ENCODE measurements at regions not wholly inside any gene's neighbourhood (a gene's known extent, or its start where the extent isn't known, plus 50 kb on each side); places are given as distances from the start of the nearest gene placed in this dataset.
"Not testable (repeated sequence)": the region's sequence is repeated elsewhere in the genome, so short reads cannot be mapped to it uniquely, and the experiment has no call there.

- DNase-seq (ENCODE audit: low read depth in 4 of 4, low spot score in 3 of 4) = no peak
These were observed 109.4 kb downstream of the C5orf15 start for GRCh38 chr5:133859073-133859472.

GRCh38 chr5:133857595-133858313, 110.7 kb downstream of the C5orf15 start:
- DNase-seq (ENCODE audit: low read depth in 4 of 4, low spot score in 3 of 4) = not testable (repeated sequence)

GRCh38 chr5:133854554-133854953, 113.9 kb downstream of the C5orf15 start:
- DNase-seq (ENCODE audit: low read depth in 4 of 4, low spot score in 3 of 4) = no peak

GRCh38 chr5:133853646-133854365, 114.6 kb downstream of the C5orf15 start:
- DNase-seq (ENCODE audit: low read depth in 4 of 4, low spot score in 3 of 4) = no peak

- DNase-seq (ENCODE audit: low read depth in 4 of 4, low spot score in 3 of 4) = no peak
These were observed 116.9 kb downstream of the C5orf15 start for GRCh38 chr5:133851521-133851920.

DNA sequence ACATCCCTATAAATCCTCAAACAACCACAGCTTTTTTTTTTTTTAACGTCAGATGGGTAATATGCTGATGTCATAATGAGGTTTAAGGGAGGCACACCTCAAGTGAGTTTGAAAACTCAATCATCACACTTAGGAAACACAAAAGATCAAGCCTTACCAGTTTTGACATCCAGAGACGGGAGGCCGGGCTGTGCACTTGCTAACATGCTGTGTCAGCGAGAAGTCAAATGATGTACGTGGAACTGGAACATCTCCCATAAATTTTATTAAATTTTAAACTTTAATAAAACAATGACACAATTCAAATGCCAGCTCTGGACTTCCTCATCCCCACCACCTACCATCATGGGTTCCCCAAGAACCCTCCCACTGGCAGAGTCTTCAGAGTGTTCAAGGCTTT, 117.6 kb downstream of the C5orf15 start:
- no peak for DNase-seq (ENCODE audit: low read depth in 4 of 4, low spot score in 3 of 4)

DNA sequence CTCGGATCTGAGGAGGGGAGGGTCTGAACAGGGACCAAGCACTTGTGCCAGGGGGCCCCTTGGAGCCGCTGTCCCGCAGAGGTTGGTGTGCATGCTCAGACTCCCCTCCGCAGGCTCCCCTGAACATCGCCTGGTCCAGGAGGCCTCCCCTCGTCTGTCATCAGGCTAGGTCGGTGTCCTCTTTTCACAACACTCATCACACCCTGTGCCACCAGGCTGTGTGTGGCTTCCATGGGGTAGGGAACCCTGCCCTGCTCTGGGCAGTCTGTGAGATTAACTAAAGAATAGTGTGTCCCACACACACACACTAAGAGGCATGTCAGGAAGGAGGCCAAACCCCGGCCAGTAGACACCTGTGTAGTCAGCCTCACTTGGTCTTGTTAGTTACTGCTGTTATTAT, 119.3 kb downstream of the C5orf15 start:
- DNase-seq (ENCODE audit: low read depth in 4 of 4, low spot score in 3 of 4) = no peak

- no peak for DNase-seq (ENCODE audit: low read depth in 4 of 4, low spot score in 3 of 4)
These were observed 120.0 kb downstream of the C5orf15 start for GRCh38 chr5:133848341-133848811.

DNA sequence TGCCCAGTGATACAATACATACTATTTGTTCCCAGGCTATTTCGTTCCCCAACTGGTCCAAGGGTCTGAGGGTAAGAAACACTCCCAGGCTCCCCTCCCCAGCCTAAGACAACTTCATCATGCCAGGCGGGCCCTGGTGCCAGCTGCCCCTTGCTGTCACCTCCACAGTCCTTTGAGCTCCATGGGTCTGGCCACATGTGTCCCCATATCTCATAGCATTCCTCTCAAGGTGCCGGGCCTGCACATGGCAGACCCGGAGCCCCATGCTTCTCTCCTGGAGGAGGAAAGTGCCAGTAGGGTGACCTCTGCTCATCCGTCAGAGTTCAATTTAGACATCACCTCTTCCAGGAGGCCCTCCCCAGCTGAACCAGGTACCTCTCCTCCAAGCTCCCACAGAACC, 120.5 kb downstream of the C5orf15 start:
- DNase-seq (ENCODE audit: low read depth in 4 of 4, low spot score in 3 of 4) = no peak

DNA sequence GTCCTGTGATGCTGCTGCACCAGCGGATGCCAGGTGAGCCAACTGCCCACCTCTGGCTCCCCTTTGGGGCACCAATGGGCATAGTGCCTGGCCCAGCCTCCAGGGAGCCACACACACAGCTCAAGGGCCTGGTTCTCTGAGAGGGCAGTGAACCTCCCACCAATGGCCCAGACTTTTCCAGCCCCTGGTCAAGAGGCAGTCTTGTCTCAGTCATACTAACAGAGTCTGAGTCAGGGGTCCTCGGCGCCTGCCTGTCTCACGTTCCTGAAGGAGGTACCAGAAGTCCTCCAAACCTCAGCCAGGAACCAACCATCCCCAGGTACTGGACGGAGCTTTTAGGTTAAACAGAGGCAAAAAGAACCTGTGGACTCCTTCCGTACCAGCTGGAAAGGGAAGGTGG, 121.1 kb downstream of the C5orf15 start:
- DNase-seq (ENCODE audit: low read depth in 4 of 4, low spot score in 3 of 4) = no peak

DNA sequence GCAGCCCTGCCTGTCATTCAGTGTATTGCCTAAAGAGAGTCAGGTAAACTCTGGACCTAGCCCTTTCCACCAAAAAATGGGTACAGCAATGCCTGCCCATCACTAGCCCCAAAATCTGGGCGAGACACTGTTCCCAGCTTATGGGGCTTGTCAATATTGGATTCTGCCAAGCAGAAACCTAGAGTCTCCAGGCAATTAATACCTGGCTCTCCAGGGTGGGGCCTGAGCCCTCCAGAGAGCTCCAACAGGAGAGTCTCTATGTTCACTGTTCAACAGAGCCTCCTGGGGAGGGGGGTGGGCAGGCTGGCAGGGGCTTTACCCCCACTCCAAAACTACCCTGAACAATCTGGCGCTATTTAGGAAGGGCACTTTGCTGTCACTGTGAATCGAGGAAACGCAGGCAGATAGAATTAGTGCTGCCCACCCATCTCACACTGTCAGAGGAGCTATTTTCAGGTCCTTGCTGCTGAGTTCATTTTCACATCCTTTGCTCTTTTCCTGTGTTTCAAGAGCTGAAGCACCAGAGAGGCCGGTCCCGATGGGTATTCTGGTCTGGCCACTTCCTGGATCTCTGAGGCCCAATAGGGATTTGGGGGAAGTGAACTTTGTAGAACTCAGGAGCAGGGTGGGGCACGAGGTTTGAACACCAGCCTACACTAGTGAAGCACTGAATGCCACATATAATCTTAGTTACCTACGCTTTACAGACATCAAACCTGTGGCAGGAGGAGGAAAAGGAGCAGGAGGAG, 121.8 kb downstream of the C5orf15 start:
- no peak for DNase-seq (ENCODE audit: low read depth in 4 of 4, low spot score in 3 of 4)

DNA sequence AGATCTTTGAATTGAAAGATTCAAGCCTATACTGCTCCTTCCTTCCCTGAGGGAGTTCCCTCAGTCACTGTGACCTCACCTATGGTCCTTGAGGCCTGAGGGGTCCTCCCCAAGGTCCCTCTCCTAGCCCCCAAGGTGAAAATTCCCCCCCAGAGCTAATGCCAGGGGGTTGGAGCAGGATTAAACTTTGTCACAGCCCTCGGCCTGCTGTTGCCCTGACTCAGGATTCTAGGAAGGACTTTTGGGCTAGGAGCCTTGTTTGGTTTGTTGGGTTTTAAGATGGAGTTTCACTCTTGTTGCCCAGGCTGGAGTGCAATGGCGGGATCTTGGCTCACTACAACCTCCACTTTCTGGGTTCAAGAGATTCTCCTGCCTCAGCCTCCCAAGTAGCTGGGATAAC, 123.2 kb downstream of the C5orf15 start:
- DNase-seq (ENCODE audit: low read depth in 4 of 4, low spot score in 3 of 4) = no peak

GRCh38 chr5:133844836-133845235, 123.6 kb downstream of the C5orf15 start:
- no peak for DNase-seq (ENCODE audit: low read depth in 4 of 4, low spot score in 3 of 4)

DNA sequence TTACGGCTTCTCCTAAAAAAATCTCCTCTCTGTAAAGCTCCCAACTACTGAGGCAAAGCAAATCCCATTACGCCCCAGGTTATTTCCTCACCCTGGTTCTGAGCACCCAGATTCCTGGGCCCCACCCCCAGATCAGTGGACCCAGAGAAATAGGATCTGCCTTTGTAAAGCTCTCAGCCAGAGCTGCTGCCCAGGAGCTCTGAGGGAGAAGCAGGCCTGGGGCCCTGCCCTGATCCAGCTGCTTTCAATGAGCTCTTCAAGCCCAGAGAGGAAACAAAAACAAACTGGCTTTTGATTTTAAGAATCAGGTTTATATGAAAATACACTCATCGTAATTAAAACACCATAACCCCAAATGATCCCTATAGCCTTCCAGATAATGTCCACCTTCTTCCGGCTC, 124.5 kb downstream of the C5orf15 start:
- no peak for DNase-seq (ENCODE audit: low read depth in 4 of 4, low spot score in 3 of 4)

DNA sequence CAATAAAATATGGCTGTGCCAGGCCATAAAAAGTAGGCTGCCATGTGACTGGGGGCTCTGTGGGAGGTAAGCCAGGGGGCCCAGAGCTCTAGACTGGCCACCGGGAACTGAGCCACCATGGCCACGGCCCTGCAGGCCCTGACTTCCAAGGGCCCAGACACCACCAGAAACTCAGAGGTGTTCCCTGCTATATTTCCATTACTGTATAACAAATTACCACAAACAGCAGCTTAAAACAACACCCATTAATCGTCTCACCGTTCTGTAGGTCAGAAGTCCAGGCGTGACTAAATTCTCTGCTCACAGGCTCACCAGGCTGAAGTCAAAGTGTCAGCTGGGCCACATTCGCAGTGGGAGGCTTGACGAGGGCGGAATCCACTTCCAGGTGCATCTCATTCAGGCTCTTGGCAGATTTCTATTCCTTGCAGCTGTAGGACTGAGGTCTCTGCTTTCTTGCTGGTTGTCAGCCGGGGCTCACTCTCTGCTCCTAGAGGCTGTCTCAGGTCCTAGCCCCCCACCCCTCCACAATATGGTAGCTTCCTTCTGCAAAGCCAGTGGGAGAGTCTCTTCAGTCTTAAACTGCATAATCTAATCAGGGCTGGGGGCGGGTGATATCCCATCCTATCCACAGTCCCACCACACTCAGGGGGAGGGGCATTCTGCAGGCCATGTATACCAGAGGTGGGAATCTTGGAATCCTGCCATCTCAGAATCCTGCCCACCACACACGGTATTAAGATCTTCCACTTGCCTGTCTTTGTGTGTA, 125.4 kb downstream of the C5orf15 start:
- no peak for DNase-seq (ENCODE audit: low read depth in 4 of 4, low spot score in 3 of 4)

DNA sequence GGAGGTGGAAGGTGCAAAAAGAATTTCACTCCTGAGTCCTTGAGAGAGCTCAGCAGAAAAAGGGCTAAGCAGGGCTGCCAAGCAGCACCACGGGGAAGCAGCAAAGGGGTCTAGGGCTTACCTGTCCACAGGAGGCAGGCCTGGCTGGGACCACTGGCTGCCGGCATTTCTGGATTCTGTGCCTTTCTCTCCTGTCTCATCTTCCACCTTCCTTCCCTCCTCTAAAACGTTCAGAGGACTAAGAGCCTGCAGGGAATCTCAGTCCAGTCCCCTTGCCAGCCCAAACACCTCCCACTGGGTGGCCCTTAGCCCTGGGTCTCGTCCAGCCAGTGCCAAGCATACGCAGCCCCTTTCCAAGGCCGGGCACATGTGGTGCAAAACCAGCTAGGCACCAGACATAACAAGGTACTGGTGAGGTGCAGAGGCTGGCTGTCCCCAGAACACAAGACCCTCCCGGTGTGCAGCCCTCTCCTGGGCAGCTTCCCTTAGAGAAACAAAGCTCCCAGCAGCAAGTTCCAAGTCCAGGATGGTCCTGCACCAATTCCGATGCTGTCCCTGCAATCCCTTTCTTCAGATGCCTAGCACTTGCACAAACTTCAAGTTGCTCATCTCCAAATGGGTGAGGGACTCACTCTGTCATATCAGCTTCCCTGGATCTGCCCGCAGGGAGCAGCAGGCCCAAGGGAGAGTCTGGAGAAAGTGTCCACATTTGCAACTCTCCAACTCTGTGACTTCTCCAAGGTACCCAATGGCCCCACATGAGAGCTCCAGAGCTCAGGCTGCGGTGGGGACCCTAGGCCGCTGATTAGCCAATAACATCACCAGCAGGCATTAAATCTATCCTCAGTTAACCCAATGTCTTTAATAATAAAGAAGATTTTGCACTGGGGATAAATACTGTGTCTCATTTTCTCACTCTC, 126.3 kb downstream of the C5orf15 start:
- no peak for DNase-seq (ENCODE audit: low read depth in 4 of 4, low spot score in 3 of 4)

- no peak for DNase-seq (ENCODE audit: low read depth in 4 of 4, low spot score in 3 of 4)
These were observed 128.3 kb downstream of the C5orf15 start for GRCh38 chr5:133840168-133840567.

DNA sequence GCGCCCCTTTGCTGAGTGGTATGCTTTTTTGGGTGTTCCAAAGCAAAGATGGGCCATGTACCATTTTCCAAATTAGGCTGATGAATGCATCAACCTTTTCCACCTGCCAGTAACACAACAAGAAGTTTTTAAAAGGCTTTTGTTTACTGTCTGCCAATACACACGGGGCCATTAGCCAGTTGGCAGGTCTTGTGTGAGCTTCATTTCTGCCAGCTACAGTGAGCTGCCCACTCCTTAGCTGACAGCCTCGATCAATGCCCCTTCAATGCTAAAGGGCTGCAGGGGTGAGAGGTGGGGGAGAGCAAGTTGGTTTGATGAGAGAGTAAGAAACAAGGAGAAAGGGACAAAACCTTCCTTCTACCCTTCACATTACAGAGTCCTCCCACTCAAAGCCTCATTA, 128.7 kb downstream of the C5orf15 start:
- no peak for DNase-seq (ENCODE audit: low read depth in 4 of 4, low spot score in 3 of 4)

DNA sequence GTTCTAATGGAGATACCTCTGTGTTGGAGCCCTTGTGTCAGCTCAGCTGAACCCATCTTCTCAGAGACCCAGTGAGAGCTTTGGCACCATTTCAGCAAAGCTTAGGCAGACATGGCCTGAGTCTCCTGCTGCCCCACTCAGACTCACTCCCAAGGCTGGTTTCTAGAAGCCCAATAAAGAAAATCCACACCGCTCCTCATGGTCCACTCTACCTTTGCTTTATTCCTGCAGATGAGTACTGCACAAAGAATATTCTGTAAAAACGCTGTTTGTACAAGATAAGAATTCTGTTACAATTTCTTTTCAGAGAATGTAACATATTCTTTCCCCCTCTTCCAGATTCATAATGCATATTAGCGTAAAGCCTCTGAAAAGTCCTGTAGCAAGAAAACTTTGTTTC, 129.3 kb downstream of the C5orf15 start:
- DNase-seq (ENCODE audit: low read depth in 4 of 4, low spot score in 3 of 4) = no peak

- DNase-seq (ENCODE audit: low read depth in 4 of 4, low spot score in 3 of 4) = no peak
These were observed 130.1 kb downstream of the C5orf15 start for GRCh38 chr5:133838286-133838685.
